Thyroid gland (tissue), 4 donors: ENCODE measurements at regions not wholly inside any gene's neighbourhood (a gene's known extent, or its start where the extent isn't known, plus 50 kb on each side); places are given as distances from the start of the nearest gene placed in this dataset.

Experiments used
- CTCF ChIP-seq, 6 experiments: fragments of 200-600 bp in 3 of 6; fragments of 450-650 bp in 3 of 6; sonication (generic) in 3 of 6; IDR thresholded peaks; one replicate each; pipeline ENCODE4 v1.5.1; 2016 to 2019; ENCODE audit warnings: antibody characterized with exemption in 6 of 6, mild to moderate bottlenecking in 2 of 6, inconsistent platforms in 1 of 6, moderate library complexity in 1 of 6
- POLR2A ChIP-seq, 2 donors: fragments of 450-650 bp; IDR thresholded peaks; one replicate each; pipeline ENCODE4 v1.6.1; 2017; ENCODE audit warnings: antibody characterized with exemption in 2 of 2, mild to moderate bottlenecking in 2 of 2, moderate library complexity in 1 of 2

- TF ChIP-seq CTCF (IDR thresholded peaks at IDR 0.05): no peak
- no peak for TF ChIP-seq POLR2A (IDR thresholded peaks at IDR 0.05)
Observed at GRCh38 chr14:51328064-51328771, 88.2 kb downstream of the TMX1 start.
